ENCODE measurements at regions not wholly inside any gene's neighbourhood (a gene's known extent, or its start where the extent isn't known, plus 50 kb on each side); places are given as distances from the start of the nearest gene placed in this dataset.
A peak's percentile ranks its signal among the peaks of the same experiment; 100 is the strongest.

DNA sequence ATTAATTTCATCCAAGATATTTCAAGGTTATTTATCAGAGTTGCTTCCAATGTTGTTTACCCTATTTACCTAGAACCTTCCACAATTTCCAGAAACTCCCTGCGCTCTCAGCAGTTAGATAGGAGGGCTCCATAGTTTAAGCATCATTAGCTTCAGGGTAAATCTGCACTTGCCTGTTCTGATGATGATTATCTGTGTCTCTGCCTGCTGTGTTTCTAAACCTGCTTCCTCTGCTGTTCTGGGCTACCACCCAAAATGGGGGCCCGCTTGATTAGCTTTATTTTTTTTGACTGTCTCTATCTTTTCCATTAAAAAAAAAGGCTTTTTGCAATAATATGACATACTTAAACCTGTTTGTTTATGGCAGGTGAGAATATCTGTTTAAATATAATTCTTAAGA is 472.4 kb downstream of the DIPK2A start:
- Histone ChIP-seq H3K9me2 (ENCODE audit: insufficient read depth) (no peaks in the 10 kb centered on the region), H2AFZ (no peak overlapping the region), H3K9me3 (ENCODE audit: insufficient read depth, low read depth) (no peaks in the 10 kb centered on the region), H3K4me1 (replicated peaks; ENCODE audit: insufficient read depth) (no peaks in the 10 kb centered on the region), H4K20me1 (ENCODE audit: insufficient read depth) (no peaks in the 10 kb centered on the region), H3K27ac (no peak overlapping the region), H3K27me3 (ENCODE audit: insufficient read depth, low read depth) (no peaks in the 10 kb centered on the region), H3K36me3 (ENCODE audit: low read depth) (no peaks in the 10 kb centered on the region), H3F3A (ENCODE audit: insufficient read depth, low read depth) (no peaks in the 10 kb centered on the region), H3K4me2 (no peak overlapping the region), H3K4me3 (no peak overlapping the region), H3K79me2 (ENCODE audit: low read depth) (no peaks in the 10 kb centered on the region)
- DNase-seq, result no peak
- no TSS peak for BruUV-seq (replicated peaks)
- intact Hi-C loops (cut with micrococcal nuclease; ENCODE audit: unreplicated experiment), result no loop called here
- no peak for TF ChIP-seq EZH2 (IDR thresholded peaks at IDR 0.05; ENCODE audit: low read depth)
- TF ChIP-seq, protein P1, sequence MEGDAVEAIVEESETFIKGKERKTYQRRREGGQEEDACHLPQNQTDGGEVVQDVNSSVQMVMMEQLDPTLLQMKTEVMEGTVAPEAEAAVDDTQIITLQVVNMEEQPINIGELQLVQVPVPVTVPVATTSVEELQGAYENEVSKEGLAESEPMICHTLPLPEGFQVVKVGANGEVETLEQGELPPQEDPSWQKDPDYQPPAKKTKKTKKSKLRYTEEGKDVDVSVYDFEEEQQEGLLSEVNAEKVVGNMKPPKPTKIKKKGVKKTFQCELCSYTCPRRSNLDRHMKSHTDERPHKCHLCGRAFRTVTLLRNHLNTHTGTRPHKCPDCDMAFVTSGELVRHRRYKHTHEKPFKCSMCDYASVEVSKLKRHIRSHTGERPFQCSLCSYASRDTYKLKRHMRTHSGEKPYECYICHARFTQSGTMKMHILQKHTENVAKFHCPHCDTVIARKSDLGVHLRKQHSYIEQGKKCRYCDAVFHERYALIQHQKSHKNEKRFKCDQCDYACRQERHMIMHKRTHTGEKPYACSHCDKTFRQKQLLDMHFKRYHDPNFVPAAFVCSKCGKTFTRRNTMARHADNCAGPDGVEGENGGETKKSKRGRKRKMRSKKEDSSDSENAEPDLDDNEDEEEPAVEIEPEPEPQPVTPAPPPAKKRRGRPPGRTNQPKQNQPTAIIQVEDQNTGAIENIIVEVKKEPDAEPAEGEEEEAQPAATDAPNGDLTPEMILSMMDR (conservative IDR thresholded peaks at IDR 0.05), result no peak
- ChIA-PET CTCF (no interaction called here), POLR2A (ENCODE audit: unreplicated experiment) (interaction anchor here (0.6 kb wide), 1 partner anchor 82 kb away, joined by 4 read pairs; no protein-coding TSS in a partner anchor)

DNA sequence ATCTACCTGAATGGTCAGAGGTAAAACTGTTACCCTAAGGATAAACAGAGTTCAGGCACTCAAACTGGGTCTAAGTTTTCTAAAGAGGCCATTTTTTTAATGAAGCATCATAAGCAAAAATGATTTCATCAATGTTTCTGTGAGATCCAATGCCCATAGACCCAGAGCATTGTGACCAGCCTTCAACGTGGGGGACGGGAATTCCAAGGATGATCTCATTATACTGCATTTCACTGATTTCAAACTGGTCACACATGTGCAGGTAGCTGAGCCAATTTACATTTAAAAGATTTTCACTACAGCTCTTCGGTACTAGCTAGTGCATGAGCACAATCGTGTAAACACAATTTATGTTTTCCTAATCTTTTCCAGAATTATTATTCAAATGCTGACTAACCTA is 472.9 kb downstream of the DIPK2A start:
- CTCF ChIA-PET, result no interaction called here
- Histone ChIP-seq H3K79me2 (ENCODE audit: low read depth) (no peaks in the 10 kb centered on the region), H3K27me3 (ENCODE audit: insufficient read depth, low read depth) (no peaks in the 10 kb centered on the region), H3K36me3 (ENCODE audit: low read depth) (no peaks in the 10 kb centered on the region), H3K4me3 (no peak overlapping the region), H3F3A (ENCODE audit: insufficient read depth, low read depth) (no peaks in the 10 kb centered on the region), H3K4me2 (no peak overlapping the region), H2AFZ (no peak overlapping the region), H3K9me3 (ENCODE audit: insufficient read depth, low read depth) (no peaks in the 10 kb centered on the region), H3K9me2 (ENCODE audit: insufficient read depth) (no peaks in the 10 kb centered on the region), H4K20me1 (ENCODE audit: insufficient read depth) (no peaks in the 10 kb centered on the region), H3K4me1 (replicated peaks; ENCODE audit: insufficient read depth) (no peaks in the 10 kb centered on the region), H3K27ac (no peak overlapping the region)
- no TSS peak for BruUV-seq (replicated peaks)
- POLR2A ChIA-PET (ENCODE audit: unreplicated experiment), result no interaction called here
- intact Hi-C loops (cut with micrococcal nuclease; ENCODE audit: unreplicated experiment), result no loop called here
- TF ChIP-seq EZH2 (IDR thresholded peaks at IDR 0.05; ENCODE audit: low read depth), result no peak
- TF ChIP-seq, protein P1 (conservative IDR thresholded peaks at IDR 0.05), result no peak
- no peak for DNase-seq

DNA sequence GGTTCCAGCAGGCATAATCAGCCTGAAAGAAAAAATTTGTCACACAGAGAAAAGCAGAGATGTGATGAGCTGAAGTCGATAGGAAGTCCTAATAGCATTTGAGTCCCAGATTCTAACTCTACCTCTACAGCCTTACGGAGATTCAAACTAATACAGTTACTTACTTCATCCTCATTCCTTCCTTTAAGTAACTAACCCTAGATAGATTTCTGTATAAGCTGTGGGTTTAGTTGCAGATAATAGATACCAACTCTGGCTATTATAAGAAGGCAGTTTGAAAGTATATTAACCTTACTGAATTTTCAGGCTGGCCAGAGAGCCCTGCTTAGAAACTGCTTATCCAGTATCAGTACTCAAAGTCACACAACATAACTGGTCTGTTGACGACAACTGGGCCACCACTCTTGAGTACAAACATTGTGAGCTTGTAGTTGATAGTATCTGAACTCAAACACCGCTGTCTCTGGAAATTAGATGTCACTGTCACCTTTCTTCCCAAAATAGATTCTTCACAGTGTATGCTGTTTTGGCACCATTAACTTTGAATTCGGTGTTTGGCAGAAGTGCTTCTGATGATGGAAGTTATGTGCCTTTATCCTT is 484.3 kb downstream of the DIPK2A start:
- intact Hi-C loops (cut with micrococcal nuclease; ENCODE audit: unreplicated experiment), result no loop called here
- H2AFZ ChIP-seq, result peak overlapping the region; percentile 58; the same call in 1 of the 2 replicates
- H3K4me1 ChIP-seq (replicated peaks; ENCODE audit: insufficient read depth), result no peaks in the 10 kb centered on the region
- no peaks in the 10 kb centered on the region for H3K27me3 ChIP-seq (ENCODE audit: insufficient read depth, low read depth)
- no peaks in the 10 kb centered on the region for H3F3A ChIP-seq (ENCODE audit: insufficient read depth, low read depth)
- ChIA-PET POLR2A (ENCODE audit: unreplicated experiment) (no interaction called here), CTCF (no interaction called here)
- H3K9me2 ChIP-seq (ENCODE audit: insufficient read depth), result no peaks in the 10 kb centered on the region
- no peak overlapping the region for H3K4me2 ChIP-seq
- TF ChIP-seq, protein P1 (conservative IDR thresholded peaks at IDR 0.05), result no peak
- H3K36me3 ChIP-seq (ENCODE audit: low read depth), result no peaks in the 10 kb centered on the region
- H3K4me3 ChIP-seq, result no peak overlapping the region
- H3K27ac ChIP-seq, result no peak overlapping the region
- BruUV-seq (replicated peaks), result no TSS peak
- no peaks in the 10 kb centered on the region for H4K20me1 ChIP-seq (ENCODE audit: insufficient read depth)
- no peak for DNase-seq
- no peaks in the 10 kb centered on the region for H3K79me2 ChIP-seq (ENCODE audit: low read depth)
- H3K9me3 ChIP-seq (ENCODE audit: insufficient read depth, low read depth), result no peaks in the 10 kb centered on the region

Data from PC-9 (cell line).